WERI-Rb-1 (cell line): ENCODE measurements at regions not wholly inside any gene's neighbourhood (a gene's known extent, or its start where the extent isn't known, plus 50 kb on each side); places are given as distances from the start of the nearest gene placed in this dataset.
"Not testable (repeated sequence)": the region's sequence is repeated elsewhere in the genome, so short reads cannot be mapped to it uniquely, and the experiment has no call there.

Experiments
- DNase-seq: peaks from one replicate; pipeline ENCODE4 v3.0.0-alpha.2; 2020
- H3K27ac ChIP-seq: fragments of 250-450 bp; sonication (Bioruptor Pico); 2 replicates; pipeline ENCODE4 v1.5.1; 2020; ENCODE audit warnings: mild to moderate bottlenecking, moderate library complexity
- H3K27me3 ChIP-seq: fragments of 250-450 bp; sonication (Bioruptor Pico); 2 replicates; pipeline ENCODE4 v1.5.1; 2021; ENCODE audit warnings: mild to moderate bottlenecking, low read depth, moderate library complexity; ENCODE audit not compliant: insufficient read depth, severe bottlenecking
- H3K36me3 ChIP-seq: fragments of 250-450 bp; sonication (Bioruptor Pico); 2 replicates; pipeline ENCODE4 v1.5.1; 2020; ENCODE audit warnings: mild to moderate bottlenecking, moderate library complexity
- H3K4me3 ChIP-seq: 2 replicates; pipeline ENCODE4 v1.5.1; 2011; ENCODE audit warnings: low read depth, mild to moderate bottlenecking, control low read depth, low read length
- H3K9me3 ChIP-seq: fragments of 250-450 bp; sonication (Bioruptor Pico); 2 replicates; pipeline ENCODE4 v1.5.1; 2021; ENCODE audit warnings: mild to moderate bottlenecking, moderate library complexity; ENCODE audit not compliant: severe bottlenecking
- CTCF ChIP-seq: IDR thresholded peaks from 2 replicates; pipeline ENCODE4 v1.5.1; 2011; ENCODE audit warnings: low read depth, mild to moderate bottlenecking, control low read depth, inconsistent platforms, low read length

GRCh38 chr4:45215976-45216542, 489.7 kb upstream of the GNPDA2 start:
- H3K9me3 ChIP-seq: no peaks in the 10 kb centered on the region
- no peak overlapping the region for H3K4me3 ChIP-seq
- H3K27me3 ChIP-seq: no peaks in the 10 kb centered on the region
- no peak for TF ChIP-seq CTCF
- H3K36me3 ChIP-seq: no peaks in the 10 kb centered on the region
- no peak for DNase-seq
- no peak overlapping the region for H3K27ac ChIP-seq

GRCh38 chr4:45208476-45208875, 482.1 kb upstream of the GNPDA2 start:
- not testable (repeated sequence) for DNase-seq, H3K27ac ChIP-seq, H3K36me3 ChIP-seq, H3K27me3 ChIP-seq, H3K9me3 ChIP-seq, H3K4me3 ChIP-seq

DNA sequence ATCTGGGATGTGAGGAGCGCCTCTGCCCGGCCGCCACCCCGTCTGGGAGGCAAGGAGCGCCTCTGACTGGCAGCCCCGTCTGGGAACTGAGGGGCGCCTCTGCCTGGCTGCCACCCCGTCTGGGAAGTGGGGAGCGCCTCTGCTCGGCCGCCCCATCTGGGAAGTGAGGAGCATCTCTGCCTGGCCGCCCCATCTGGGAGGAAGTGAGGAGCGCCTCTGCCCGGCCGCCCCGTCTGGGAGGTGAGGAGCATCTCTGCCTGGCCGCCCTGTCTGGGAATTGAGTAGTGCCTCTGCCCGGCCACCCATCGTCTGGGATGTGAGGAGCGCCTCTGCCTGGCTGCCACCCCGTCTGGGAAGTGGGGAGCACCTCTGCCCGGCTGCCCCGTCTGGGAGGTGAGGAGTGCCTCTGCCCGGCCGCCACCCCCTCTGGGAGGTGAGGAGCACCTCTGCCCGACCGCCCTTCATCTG, 481.5 kb upstream of the GNPDA2 start:
- H3K4me3 ChIP-seq, H3K27ac ChIP-seq, H3K9me3 ChIP-seq, DNase-seq, H3K36me3 ChIP-seq, H3K27me3 ChIP-seq: not testable (repeated sequence)

- H3K36me3 ChIP-seq, H3K4me3 ChIP-seq, DNase-seq, H3K9me3 ChIP-seq, H3K27me3 ChIP-seq, H3K27ac ChIP-seq: not testable (repeated sequence)
These were observed 481.0 kb upstream of the GNPDA2 start for GRCh38 chr4:45207241-45207863.

DNA sequence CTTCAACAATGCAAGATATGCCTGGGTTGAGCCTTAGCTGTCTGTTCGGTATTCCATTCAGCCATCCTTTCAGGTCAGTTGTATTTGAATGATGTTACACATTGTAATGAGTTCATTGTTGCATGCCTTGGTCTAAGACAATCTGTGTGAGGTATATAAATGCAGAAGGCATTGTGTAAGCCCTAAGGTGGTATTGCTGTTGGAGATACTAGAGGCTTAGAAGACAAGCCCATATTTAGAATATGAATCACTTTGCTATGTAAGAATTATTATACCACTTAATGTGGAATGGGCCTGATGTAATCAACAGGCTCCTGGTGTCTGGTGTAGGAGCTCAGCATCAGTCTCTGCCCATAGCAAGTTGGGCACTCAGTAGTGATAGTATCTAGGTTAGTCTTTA, 473.4 kb upstream of the GNPDA2 start:
- Histone ChIP-seq H3K9me3 (no peaks in the 10 kb centered on the region), H3K27me3 (no peaks in the 10 kb centered on the region), H3K4me3 (no peak overlapping the region), H3K27ac (no peak overlapping the region), H3K36me3 (no peaks in the 10 kb centered on the region)
- TF ChIP-seq CTCF: no peak
- no peak for DNase-seq

GRCh38 chr4:45188501-45188900, 462.1 kb upstream of the GNPDA2 start:
- Histone ChIP-seq H3K9me3 (no peaks in the 10 kb centered on the region), H3K27ac (no peak overlapping the region), H3K4me3 (no peak overlapping the region), H3K27me3 (no peaks in the 10 kb centered on the region), H3K36me3 (no peaks in the 10 kb centered on the region)
- DNase-seq: no peak
- TF ChIP-seq CTCF: no peak

DNA sequence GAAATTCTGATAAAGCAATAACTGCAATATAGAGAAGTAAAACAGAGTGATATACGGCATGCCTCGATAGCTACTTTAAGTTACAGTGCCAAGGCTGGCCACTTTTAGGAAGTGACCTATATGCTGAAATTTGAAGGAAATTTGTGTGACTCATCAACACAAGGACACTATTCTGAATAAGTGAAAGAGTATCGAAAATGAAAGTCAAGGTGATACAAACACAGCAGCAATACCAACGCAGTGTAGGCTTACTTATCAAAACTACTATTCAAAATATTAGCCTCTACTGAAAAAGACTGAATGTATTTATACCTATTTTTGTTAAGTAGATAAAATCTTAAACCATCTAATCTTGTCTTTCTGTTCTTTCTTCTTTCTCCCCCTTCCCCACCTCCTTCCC, 459.9 kb upstream of the GNPDA2 start:
- no peak for DNase-seq
- Histone ChIP-seq H3K36me3 (no peaks in the 10 kb centered on the region), H3K27me3 (no peaks in the 10 kb centered on the region), H3K4me3 (no peak overlapping the region), H3K27ac (no peak overlapping the region), H3K9me3 (no peaks in the 10 kb centered on the region)
- no peak for TF ChIP-seq CTCF
